ENCODE measurements at regions not wholly inside any gene's neighbourhood (a gene's known extent, or its start where the extent isn't known, plus 50 kb on each side); places are given as distances from the start of the nearest gene placed in this dataset.

GRCh38 chr12:85507456-85507855 is 227.4 kb downstream of the ALX1 start:
- H3K4me3 ChIP-seq (ENCODE audit: low read length), result no peak overlapping the region
- no peak for DNase-seq (ENCODE audit: low read depth)
- no peak for TF ChIP-seq CTCF (conservative IDR thresholded peaks at IDR 0.05; ENCODE audit: low read depth, low read length)

GRCh38 chr12:85509081-85509856 is 229.2 kb downstream of the ALX1 start:
- no peak for TF ChIP-seq CTCF (conservative IDR thresholded peaks at IDR 0.05; ENCODE audit: low read depth, low read length)
- H3K4me3 ChIP-seq (ENCODE audit: low read length), result no peak overlapping the region
- no peak for DNase-seq (ENCODE audit: low read depth)

GRCh38 chr12:85509857-85510256 is 229.8 kb downstream of the ALX1 start:
- no peak for TF ChIP-seq CTCF (conservative IDR thresholded peaks at IDR 0.05; ENCODE audit: low read depth, low read length)
- no peak overlapping the region for H3K4me3 ChIP-seq (ENCODE audit: low read length)
- no peak for DNase-seq (ENCODE audit: low read depth)

- DNase-seq (ENCODE audit: low read depth), result no peak
- no peak for TF ChIP-seq CTCF (conservative IDR thresholded peaks at IDR 0.05; ENCODE audit: low read depth, low read length)
- H3K4me3 ChIP-seq (ENCODE audit: low read length), result no peak overlapping the region
These were observed 236.0 kb downstream of the ALX1 start for GRCh38 chr12:85516039-85516438.

GRCh38 chr12:85516667-85517325 is 236.8 kb downstream of the ALX1 start:
- TF ChIP-seq CTCF (conservative IDR thresholded peaks at IDR 0.05; ENCODE audit: low read depth, low read length), result no peak
- no peak overlapping the region for H3K4me3 ChIP-seq (ENCODE audit: low read length)
- no peak for DNase-seq (ENCODE audit: low read depth)

- TF ChIP-seq CTCF (conservative IDR thresholded peaks at IDR 0.05; ENCODE audit: low read depth, low read length), result no peak
- no peak overlapping the region for H3K4me3 ChIP-seq (ENCODE audit: low read length)
- DNase-seq (ENCODE audit: low read depth), result no peak
These were observed 239.1 kb downstream of the ALX1 start for GRCh38 chr12:85519163-85519562.

GRCh38 chr12:85523197-85523596 is 243.2 kb downstream of the ALX1 start:
- no peak for DNase-seq (ENCODE audit: low read depth)

More at GRCh38 chr12:85523197-85523596, 243.2 kb downstream of the ALX1 start:
- no peak for TF ChIP-seq CTCF (conservative IDR thresholded peaks at IDR 0.05; ENCODE audit: low read depth, low read length)
- no peak overlapping the region for H3K4me3 ChIP-seq (ENCODE audit: low read length)

Data from retinal pigment epithelial cell (primary cell).